H9 (cell line): ENCODE measurements at regions not wholly inside any gene's neighbourhood (a gene's known extent, or its start where the extent isn't known, plus 50 kb on each side); places are given as distances from the start of the nearest gene placed in this dataset.

Experiments
- DNase-seq: peaks from one replicate; pipeline ENCODE4 v3.0.0-alpha.2; 2017
- H2AFZ ChIP-seq: one replicate; pipeline ENCODE4 v1.6.1; 2013; ENCODE audit warnings: mild to moderate bottlenecking, low read length, control low read depth, moderate library complexity
- H2AK5ac ChIP-seq: 2 replicates; pipeline ENCODE4 v1.6.1; 2013; ENCODE audit warnings: low read length, control low read depth, mixed read lengths; ENCODE audit not compliant: insufficient read length
- H2BK120ac ChIP-seq: one replicate; pipeline ENCODE4 v1.6.1; 2013; ENCODE audit warnings: low read depth, mild to moderate bottlenecking, low read length, control low read depth, inconsistent platforms; ENCODE audit not compliant: poor library complexity, severe bottlenecking
- H2BK12ac ChIP-seq: 2 replicates; pipeline ENCODE4 v1.6.1; 2013; ENCODE audit warnings: low read length, control low read depth, mixed read lengths, low read depth; ENCODE audit not compliant: insufficient read length
- H2BK15ac ChIP-seq: 2 replicates; pipeline ENCODE4 v1.6.1; 2013; ENCODE audit warnings: low read depth, low read length, control low read depth
- H2BK20ac ChIP-seq: one replicate; pipeline ENCODE4 v1.6.1; 2013; ENCODE audit warnings: low read depth, mild to moderate bottlenecking, low read length, control low read depth, inconsistent platforms; ENCODE audit not compliant: poor library complexity, severe bottlenecking
- H2BK5ac ChIP-seq: 2 replicates; pipeline ENCODE4 v1.6.1; 2013; ENCODE audit warnings: low read length, control low read depth, mixed read lengths; ENCODE audit not compliant: insufficient read length
- H3K14ac ChIP-seq: 2 replicates; pipeline ENCODE4 v1.6.1; 2013; ENCODE audit warnings: low read length, control low read depth; ENCODE audit not compliant: insufficient read depth
- H3K18ac ChIP-seq: 2 replicates; pipeline ENCODE4 v1.6.1; 2013; ENCODE audit warnings: low read depth, mild to moderate bottlenecking, mixed read lengths, low read length, control low read depth; ENCODE audit not compliant: insufficient read length
- H3K23ac ChIP-seq: 2 replicates; pipeline ENCODE4 v1.6.1; 2013; ENCODE audit warnings: low read length, control low read depth, mixed read lengths, low read depth; ENCODE audit not compliant: insufficient read length
- H3K23me2 ChIP-seq: 2 replicates; pipeline ENCODE4 v1.6.1; 2013; ENCODE audit warnings: low read depth, mild to moderate bottlenecking, mixed read lengths, low read length, control low read depth; ENCODE audit not compliant: insufficient read length, poor library complexity, severe bottlenecking
- H3K27ac ChIP-seq: 2 replicates; pipeline ENCODE4 v1.5.1; 2013; ENCODE audit warnings: low read length, control low read depth, mixed read lengths, low read depth; ENCODE audit not compliant: insufficient read length
- H3K27me3 ChIP-seq: 2 replicates; pipeline ENCODE4 v1.6.1; 2013; ENCODE audit warnings: low read length, control low read depth, inconsistent platforms; ENCODE audit not compliant: insufficient read depth
- H3K4ac ChIP-seq: 2 replicates; pipeline ENCODE4 v1.6.1; 2013; ENCODE audit warnings: low read depth, mild to moderate bottlenecking, control low read depth, inconsistent platforms, low read length, moderate library complexity
- H3K4me1 ChIP-seq: 2 replicates; pipeline ENCODE4 v1.6.1; 2013; ENCODE audit warnings: low read length, control low read depth, inconsistent platforms; ENCODE audit not compliant: insufficient read depth
- H3K4me2 ChIP-seq: 2 replicates; pipeline ENCODE4 v1.6.1; 2013; ENCODE audit warnings: low read length, control low read depth, mixed read lengths; ENCODE audit not compliant: insufficient read length, insufficient read depth
- H3K56ac ChIP-seq: 2 replicates; pipeline ENCODE4 v1.6.1; 2013; ENCODE audit warnings: low read depth, mild to moderate bottlenecking, mixed read lengths, low read length, control low read depth; ENCODE audit not compliant: insufficient read length
- H3K79me1 ChIP-seq: 2 replicates; pipeline ENCODE4 v1.6.1; 2013; ENCODE audit warnings: low read depth, mild to moderate bottlenecking, moderate library complexity, low read length, control low read depth, inconsistent platforms; ENCODE audit not compliant: insufficient read depth, poor library complexity, severe bottlenecking
- H3K79me2 ChIP-seq: 2 replicates; pipeline ENCODE4 v1.6.1; 2013; ENCODE audit warnings: low read length, control low read depth, inconsistent platforms; ENCODE audit not compliant: insufficient read depth
- H3K9ac ChIP-seq: 2 replicates; pipeline ENCODE4 v1.6.1; 2013; ENCODE audit warnings: low read length, control low read depth, mixed read lengths; ENCODE audit not compliant: insufficient read length; ENCODE audit errors: extremely low read depth
- H3K9me3 ChIP-seq: one replicate; pipeline ENCODE4 v1.6.1; 2013; ENCODE audit warnings: low read depth, low read length, inconsistent platforms; ENCODE audit not compliant: control insufficient read depth
- H3T11ph ChIP-seq: one replicate; pipeline ENCODE4 v1.6.1; 2013; ENCODE audit warnings: mild to moderate bottlenecking, low read length, control low read depth, inconsistent platforms
- H4K20me1 ChIP-seq: one replicate; pipeline ENCODE4 v1.6.1; 2013; ENCODE audit not compliant: control insufficient read depth, insufficient read length, insufficient read depth
- H4K5ac ChIP-seq: 2 replicates; pipeline ENCODE4 v1.6.1; 2013; ENCODE audit warnings: low read depth, mild to moderate bottlenecking, mixed read lengths, low read length, control low read depth; ENCODE audit not compliant: insufficient read length
- H4K8ac ChIP-seq: replicated peaks from 2 replicates; pipeline ENCODE4 v1.6.1; 2013; ENCODE audit warnings: low read length, control low read depth, mixed read lengths, low read depth; ENCODE audit not compliant: insufficient read length
- H4K91ac ChIP-seq: 2 replicates; pipeline ENCODE4 v1.6.1; 2013; ENCODE audit warnings: low read depth, mild to moderate bottlenecking, moderate library complexity, mixed read lengths, low read length, control low read depth; ENCODE audit not compliant: insufficient read length
- H3K27ac Mint-ChIP-seq, 3 experiments: 2 replicates in 2 of 3; 3 replicates in 1 of 3; pipeline ENCODE4 v1.8.0; 2020 to 2021; ENCODE audit warnings: mixed read lengths in 3 of 3, mild to moderate bottlenecking in 1 of 3, moderate library complexity in 1 of 3
- H3K27me3 Mint-ChIP-seq: 2 replicates; pipeline ENCODE4 v1.8.0; 2021; ENCODE audit warnings: low read depth, mild to moderate bottlenecking, moderate library complexity, mixed read lengths
- H3K36me3 Mint-ChIP-seq, 3 experiments: 2 replicates in 2 of 3; 3 replicates in 1 of 3; pipeline ENCODE4 v1.8.0; 2020 to 2021; ENCODE audit warnings: low read depth in 3 of 3, mixed read lengths in 3 of 3; ENCODE audit not compliant: insufficient read depth in 1 of 3
- H3K4me1 Mint-ChIP-seq, 2 experiments: 2 replicates each; pipeline ENCODE4 v1.8.0; 2020; ENCODE audit warnings: mixed read lengths in 2 of 2
- H3K4me3 Mint-ChIP-seq, 2 experiments: 2 replicates in 1 of 2; 3 replicates in 1 of 2; pipeline ENCODE4 v1.8.0; 2020 to 2021; ENCODE audit warnings: mild to moderate bottlenecking in 2 of 2, mixed read lengths in 2 of 2, moderate library complexity in 1 of 2
- H3K9me3 Mint-ChIP-seq, 2 experiments: 2 replicates in 1 of 2; 3 replicates in 1 of 2; pipeline ENCODE4 v1.8.0; 2020; ENCODE audit warnings: mild to moderate bottlenecking in 2 of 2, mixed read lengths in 2 of 2, moderate library complexity in 1 of 2
- WGBS: extraction: QIAGEN DNeasy Blood & Tissue Kit; methylation state at CpG from one replicate; pipeline ENCODE4 v1.1.7; 2013; ENCODE audit warnings: missing lambda C conversion rate, low lambda C conversion rate, mixed read lengths; ENCODE audit not compliant: insufficient read length; ENCODE audit errors: extremely low coverage; 5-methylcytosine and 5-hydroxymethylcytosine counted together
- TF ChIP-seq, protein P1 (sequence below): fragments of 200-600 bp; sonication (generic); conservative IDR thresholded peaks from 3 replicates; pipeline ENCODE4 v1.8.0; 2021; ENCODE audit warnings: antibody characterized with exemption, mild to moderate bottlenecking

GRCh38 chr16:5336941-5337340, 239.3 kb upstream of the EEF2KMT start:
- H3K36me3 Mint-ChIP-seq: peaks cover 0 to 9% (median 2%) of the 10 kb centered on the region in 3 experiments; a peak in 4 of 7 replicates
- TF ChIP-seq, protein P1, sequence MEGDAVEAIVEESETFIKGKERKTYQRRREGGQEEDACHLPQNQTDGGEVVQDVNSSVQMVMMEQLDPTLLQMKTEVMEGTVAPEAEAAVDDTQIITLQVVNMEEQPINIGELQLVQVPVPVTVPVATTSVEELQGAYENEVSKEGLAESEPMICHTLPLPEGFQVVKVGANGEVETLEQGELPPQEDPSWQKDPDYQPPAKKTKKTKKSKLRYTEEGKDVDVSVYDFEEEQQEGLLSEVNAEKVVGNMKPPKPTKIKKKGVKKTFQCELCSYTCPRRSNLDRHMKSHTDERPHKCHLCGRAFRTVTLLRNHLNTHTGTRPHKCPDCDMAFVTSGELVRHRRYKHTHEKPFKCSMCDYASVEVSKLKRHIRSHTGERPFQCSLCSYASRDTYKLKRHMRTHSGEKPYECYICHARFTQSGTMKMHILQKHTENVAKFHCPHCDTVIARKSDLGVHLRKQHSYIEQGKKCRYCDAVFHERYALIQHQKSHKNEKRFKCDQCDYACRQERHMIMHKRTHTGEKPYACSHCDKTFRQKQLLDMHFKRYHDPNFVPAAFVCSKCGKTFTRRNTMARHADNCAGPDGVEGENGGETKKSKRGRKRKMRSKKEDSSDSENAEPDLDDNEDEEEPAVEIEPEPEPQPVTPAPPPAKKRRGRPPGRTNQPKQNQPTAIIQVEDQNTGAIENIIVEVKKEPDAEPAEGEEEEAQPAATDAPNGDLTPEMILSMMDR: no peak
- Histone ChIP-seq H3T11ph (no peak overlapping the region), H2BK20ac (no peak overlapping the region), H4K91ac (no peak overlapping the region), H3K4me2 (no peak overlapping the region), H3K23me2 (no peaks in the 10 kb centered on the region), H3K79me1 (no peaks in the 10 kb centered on the region), H3K18ac (no peak overlapping the region), H3K79me2 (no peaks in the 10 kb centered on the region), H3K4ac (no peak overlapping the region), H2BK5ac (no peak overlapping the region), H3K56ac (no peak overlapping the region), H3K23ac (no peak overlapping the region), H2BK12ac (no peak overlapping the region), H2AFZ (no peak overlapping the region), H4K20me1 (no peaks in the 10 kb centered on the region), H4K8ac (no peak overlapping the region), H4K5ac (no peak overlapping the region), H2BK120ac (no peak overlapping the region), H2BK15ac (no peak overlapping the region), H3K4me1 (no peaks in the 10 kb centered on the region), H3K27ac (no peak overlapping the region), H3K9me3 (no peaks in the 10 kb centered on the region), H3K14ac (no peak overlapping the region), H2AK5ac (no peak overlapping the region), H3K9ac (no peak overlapping the region), H3K27me3 (no peaks in the 10 kb centered on the region; the same call in 1 of the 2 replicates)
- no peak overlapping the region for H3K27ac Mint-ChIP-seq
- H3K4me3 Mint-ChIP-seq: no peak overlapping the region; a peak in 1 of 5 replicates
- DNase-seq: no peak
- H3K4me1 Mint-ChIP-seq: peaks cover 9% of the 10 kb centered on the region in 2 experiments
- H3K27me3 Mint-ChIP-seq: peaks cover 14% of the 10 kb centered on the region; the same call in 1 of the 2 replicates
- WGBS: no CpG with 5 or more reads among the region's 6 CpGs
- H3K9me3 Mint-ChIP-seq: peaks cover 0 to 5% of the 10 kb centered on the region in 2 experiments; a peak in 3 of 5 replicates
